Activated CD4-positive, alpha-beta T cell treated with anti-CD3 and anti-CD28 coated beads, Interleukin-2, amount 50 U/mL, for 16 hours (primary cell): ENCODE measurements at regions not wholly inside any gene's neighbourhood (a gene's known extent, or its start where the extent isn't known, plus 50 kb on each side); places are given as distances from the start of the nearest gene placed in this dataset.
"Not testable (repeated sequence)": the region's sequence is repeated elsewhere in the genome, so short reads cannot be mapped to it uniquely, and the experiment has no call there.

Source experiments
- DNase-seq: peaks from one replicate; pipeline ENCODE4 v3.0.0-alpha.2; 2020

DNA sequence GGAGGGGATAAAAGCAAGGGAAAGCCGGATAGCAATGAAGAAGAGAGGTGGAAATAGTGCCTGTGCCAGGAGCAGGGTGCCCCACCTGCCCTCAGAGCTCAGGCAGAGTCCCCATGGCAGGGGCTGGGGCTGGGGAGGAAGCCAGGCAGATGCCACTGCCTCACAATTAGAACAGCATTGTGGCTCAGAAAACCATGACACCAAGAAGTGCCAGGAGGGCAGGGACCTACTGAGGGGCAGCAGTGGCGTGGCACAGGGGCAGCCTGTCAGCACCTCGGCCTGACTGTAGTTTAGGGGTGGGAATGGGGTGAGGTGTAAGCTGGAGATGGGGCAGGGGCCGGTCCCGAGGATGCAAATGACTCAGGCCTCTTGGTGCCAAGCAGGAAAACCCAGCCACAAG lies 532.1 kb upstream of the B3GAT1 start:
- DNase-seq, result no peak

DNA sequence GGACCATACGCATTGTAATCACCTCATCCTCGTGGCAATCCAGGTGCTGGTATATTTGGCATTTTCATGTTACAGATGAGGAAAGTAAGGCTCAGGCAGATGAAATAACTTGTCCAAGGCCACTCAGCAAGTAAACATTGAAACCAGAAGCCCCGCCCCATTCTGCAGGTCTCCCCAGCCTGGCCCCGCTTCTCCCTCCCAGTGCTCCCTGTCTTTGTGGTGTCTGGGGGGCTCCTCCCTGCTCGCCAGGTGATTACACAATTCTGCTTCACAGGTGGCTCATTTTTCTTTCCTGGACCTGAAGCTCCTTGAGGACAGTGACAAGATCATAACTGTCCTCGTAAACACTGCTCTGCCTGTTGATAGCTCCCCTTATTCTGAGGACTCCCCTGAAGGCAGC lies 531.5 kb upstream of the B3GAT1 start:
- no peak for DNase-seq

DNA sequence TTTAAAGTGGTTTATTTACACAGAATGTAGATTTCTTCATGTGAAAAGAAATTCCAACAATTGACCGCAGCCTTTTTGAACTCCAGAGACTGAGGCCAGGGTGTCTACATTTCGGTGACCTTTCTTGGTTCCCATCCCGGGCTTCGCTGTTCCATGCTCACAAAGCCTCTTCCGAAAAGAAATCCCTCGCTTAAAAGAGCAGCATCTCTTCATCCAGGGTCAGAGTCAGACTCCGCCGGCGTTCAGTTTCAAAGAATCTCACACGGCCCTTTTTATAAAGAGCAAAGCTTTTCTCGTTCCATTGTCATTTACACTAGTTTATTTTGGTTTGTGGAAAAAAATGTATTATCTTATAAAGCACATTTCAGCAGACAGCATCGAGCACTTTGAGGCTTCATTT lies 530.6 kb upstream of the B3GAT1 start:
- DNase-seq, result no peak

DNA sequence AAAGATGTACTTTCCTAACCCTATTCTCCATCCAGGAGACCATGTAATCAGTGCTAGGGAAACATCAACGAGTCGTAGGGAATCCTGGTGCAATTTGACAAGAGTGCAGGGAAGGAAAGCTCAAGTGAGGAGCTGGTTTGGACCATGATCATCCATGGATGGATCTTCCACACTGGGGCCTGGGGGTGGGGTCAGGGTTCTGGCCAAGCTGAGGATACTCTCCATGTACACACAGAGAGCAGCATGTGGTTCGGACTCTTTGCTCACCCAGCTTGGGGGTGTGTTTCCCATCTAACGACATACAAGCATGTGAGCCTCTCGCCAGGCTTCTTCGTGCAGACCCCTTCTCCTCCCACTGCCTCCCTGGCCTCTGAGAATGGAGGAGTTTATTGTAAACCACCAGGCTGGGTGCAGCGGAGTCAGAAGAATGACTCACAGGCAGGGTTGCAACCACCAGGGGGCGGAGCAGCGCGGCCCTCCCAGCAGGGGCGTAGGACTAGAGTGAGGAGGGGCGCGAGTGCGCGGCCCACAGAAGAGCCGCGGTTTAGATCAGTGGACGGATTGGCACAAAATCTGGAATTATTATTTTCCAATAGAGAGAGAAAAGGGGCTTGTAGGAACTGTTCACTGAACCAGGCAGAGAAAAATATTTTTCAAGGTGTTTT lies 530.0 kb upstream of the B3GAT1 start:
- not testable (repeated sequence) for DNase-seq

DNA sequence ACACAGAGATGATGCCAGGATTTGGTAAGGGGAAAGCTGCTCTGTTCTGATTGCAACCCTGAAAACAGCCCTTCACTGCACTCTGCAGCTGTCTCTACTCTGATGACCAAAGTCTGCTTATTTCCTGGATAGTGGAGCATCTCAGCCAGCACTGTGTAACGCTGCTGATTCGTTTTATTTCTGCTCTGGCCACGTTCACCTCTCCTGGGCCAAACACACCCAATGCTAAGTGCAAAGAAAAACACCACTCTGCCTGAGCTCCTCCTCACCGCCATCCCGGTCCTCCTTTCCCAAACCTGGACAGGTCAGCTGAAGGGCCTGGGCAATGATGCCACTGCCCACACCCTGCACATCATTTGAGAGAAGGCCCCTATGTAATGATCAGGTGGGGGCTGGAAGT lies 529.3 kb upstream of the B3GAT1 start:
- DNase-seq, result no peak

DNA sequence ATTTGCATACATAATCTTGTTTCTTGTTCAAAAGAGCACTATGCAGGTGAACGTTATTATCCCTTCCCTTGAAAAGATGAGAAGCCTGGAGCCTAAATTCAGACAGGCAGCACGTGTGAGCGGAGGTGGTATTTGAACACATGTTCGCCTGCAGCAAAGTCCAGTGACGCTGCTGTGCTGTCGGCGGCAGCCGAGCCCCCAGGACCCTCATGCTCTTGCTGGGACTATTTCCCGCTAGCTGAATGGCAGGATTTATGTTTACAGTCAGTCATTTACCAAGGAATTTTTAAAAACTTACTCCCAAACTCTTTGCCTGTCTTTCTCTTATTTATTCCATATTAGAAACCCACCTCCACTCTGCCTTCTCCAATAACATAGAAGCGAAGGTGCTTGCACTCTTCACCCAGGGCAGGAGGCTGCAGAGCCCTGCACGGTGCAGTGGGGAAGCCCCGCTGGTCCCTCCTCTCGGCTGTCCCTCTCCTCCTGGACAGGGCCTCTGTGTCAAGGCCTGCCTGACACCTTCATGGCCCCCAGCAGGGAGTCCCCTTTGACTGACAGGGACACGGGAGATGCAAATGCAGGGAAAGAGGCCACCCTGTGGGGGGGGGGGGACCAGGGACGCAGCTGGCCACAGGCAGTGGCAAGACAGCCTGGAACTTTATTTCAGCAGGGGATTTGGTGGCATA lies 528.5 kb upstream of the B3GAT1 start:
- DNase-seq, result no peak

DNA sequence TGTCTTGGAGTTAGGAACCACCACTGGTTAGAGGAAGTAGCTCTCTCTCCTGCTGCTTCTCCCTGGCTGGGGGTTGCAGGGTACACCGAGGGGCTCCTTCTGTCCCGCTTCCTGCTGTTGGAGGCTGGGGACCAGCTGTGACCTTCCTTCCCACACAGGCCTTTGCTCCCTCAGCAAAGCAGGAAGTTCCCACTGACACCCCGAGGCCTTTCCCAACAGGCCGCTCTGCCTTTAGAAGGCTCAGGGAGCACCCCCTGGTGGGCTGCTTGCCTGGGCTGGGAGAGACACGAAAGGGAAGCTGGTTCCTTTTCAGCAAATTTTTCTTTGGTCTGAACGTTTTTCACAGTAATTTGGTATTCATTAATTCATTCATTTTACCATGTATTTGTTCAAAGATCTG lies 527.9 kb upstream of the B3GAT1 start:
- no peak for DNase-seq

DNA sequence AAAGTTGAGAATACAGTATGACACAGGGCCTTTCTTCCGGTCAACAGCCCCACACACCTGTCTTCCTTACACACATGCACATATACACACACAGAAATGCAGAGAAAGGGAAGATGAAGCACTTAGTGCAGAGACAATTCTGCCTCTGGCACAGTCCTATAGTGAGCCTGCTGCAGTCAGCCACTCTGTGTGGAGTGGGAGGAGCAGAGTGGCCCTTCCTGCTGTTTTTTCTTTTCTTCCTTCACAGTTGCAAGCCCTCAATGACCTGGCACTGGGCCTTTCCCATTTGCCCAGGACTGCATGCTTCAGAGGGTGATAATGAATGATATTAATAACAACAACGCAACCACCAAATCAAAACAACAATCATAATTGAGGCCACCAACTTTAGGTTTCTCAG lies 527.0 kb upstream of the B3GAT1 start:
- no peak for DNase-seq

DNA sequence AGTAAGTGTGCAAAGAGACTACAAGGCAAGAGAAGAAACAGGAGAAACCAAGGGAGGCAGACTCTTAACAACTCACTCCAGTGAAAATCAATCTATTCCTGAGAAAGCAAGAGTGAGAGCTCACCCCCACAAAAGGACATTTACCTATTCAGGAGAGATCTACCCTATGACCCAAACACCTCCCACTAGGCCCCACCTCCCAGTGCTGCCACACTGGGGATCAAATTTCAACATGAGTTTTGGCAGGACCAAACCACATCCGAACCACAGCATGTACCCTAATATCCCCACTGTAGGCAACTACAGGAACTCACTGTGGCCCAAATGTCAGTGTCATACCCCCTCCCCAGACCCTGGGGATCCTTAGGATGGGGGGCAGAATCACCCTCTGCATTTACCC lies 526.2 kb upstream of the B3GAT1 start:
- DNase-seq, result no peak

DNA sequence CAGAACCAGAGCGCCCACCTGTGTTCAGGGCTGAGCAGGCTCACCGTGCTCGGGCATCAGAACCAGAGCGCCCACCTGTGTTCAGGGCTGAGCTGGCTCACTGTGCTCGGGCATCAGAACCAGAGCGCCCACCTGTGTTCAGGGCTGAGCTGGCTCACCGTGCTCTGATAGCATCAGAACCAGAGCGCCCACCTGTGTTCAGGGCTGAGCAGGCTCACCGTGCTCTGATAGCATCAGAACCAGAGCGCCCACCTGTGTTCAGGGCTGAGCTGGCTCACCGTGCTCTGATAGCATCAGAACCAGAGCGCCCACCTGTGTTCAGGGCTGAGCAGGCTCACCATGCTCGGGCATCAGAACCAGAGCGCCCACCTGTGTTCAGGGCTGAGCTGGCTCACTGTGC lies 525.2 kb upstream of the B3GAT1 start:
- not testable (repeated sequence) for DNase-seq

DNA sequence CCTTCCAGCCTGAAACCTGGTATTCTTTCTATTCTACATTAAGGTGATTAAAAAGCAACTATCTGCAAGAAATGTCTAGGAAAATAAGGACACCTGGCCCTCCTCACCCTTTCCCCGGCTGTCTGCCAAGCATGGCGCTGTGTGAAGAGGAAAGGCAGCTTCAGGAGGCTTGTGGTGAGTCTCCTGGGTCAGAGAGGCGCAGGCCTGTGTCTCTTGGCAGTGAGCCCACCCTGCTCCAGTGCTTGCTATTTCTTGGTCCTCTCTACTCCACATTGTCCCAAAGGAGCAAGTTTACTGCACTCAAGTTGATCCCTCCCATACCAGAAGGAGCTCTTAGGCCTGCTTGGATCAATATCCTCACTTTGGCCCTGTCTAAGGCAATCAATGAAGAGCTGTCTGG lies 520.7 kb upstream of the B3GAT1 start:
- no peak for DNase-seq

DNA sequence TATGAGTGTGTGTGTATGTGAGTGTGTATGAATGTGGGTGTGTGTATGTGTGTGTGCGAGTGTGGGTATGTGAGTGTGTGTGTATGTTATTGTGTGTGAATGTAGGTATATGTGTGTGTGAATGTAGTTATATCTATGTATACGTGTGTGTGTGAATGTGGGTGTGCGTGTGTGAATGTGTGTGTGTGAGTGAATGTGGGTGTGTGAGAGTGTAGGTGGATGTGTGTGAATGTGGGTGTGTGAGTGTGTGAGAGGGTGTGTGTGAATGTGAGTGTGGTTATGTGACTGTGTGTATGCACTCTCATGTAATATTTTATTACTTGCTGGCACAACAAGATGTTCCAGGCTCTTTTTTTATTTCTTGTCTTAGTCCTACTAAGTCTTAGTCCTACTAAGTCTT lies 513.4 kb upstream of the B3GAT1 start:
- no peak for DNase-seq

DNA sequence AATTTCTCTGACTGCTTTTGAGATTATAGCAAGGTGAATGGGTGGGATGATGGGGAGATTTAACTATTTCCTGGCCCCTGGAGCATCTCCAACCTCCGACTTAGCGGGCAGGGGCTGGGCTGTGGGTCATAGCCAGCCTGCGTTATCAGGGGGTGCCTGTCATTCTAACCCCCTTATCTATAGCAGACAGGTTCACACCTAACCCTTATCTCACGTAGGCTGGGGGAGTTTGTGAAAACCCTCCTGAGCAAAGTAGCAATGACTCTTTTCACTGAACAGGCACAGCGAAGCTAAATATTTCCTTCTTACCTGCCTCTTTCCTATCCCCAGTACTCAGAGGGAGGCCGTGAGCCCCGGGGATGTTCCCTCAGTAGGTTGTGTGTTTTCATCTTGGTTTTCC lies 511.4 kb upstream of the B3GAT1 start:
- no peak for DNase-seq

DNA sequence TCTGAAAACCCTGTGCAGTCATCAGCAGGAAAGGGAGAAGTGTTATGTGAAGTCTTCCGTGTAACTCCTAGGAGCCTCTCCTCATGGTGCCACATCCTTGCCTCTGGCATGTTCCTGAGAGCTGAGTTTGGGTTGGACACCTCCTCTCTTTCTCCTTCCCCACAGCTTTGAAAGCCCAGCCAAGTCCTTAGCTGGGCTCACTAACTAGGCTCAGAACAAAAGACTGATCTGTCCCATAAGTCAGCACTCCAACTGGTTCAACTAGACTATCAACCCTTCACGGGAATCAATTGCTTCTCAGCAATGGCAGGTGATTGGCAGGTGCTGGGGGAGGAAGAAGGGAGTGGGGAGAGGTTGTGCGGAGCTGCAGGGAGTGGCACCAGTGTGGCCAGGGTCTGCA lies 509.9 kb upstream of the B3GAT1 start:
- no peak for DNase-seq

DNA sequence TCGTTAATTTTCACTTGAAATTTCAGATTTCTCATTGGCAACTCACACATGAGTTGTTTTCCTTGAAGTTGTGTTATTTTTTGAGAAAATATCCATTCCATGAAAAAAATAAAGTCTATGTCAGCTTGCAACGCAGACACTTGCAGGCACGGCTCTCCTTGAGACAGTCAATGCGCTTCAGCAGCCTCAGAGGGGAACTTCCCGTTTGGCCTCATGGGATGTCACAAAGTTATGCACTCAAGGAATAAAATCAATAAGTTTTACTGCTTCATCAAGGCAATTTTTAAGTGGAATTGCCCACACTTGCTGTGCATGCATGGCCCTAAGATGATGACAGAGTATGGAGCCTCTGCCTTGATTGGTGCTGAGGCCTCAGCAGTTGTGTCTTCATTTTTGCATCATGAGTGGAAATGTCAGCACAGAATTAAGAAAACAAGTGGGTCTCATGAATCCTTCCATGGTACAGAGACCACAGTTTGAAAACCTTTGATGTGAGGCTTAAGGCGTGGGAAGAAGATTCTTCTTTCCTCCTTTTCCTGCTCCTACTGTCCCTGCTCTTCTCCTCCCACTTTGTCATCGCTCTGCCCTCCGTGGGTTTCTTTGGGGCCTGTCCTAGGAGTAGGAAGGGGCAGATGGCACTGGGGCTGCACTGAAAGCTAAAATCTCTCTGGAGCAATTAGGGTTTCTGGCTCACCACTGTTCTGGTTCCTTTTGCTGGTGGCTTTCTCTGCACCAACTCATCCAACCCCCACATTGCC lies 509.0 kb upstream of the B3GAT1 start:
- DNase-seq, result no peak

DNA sequence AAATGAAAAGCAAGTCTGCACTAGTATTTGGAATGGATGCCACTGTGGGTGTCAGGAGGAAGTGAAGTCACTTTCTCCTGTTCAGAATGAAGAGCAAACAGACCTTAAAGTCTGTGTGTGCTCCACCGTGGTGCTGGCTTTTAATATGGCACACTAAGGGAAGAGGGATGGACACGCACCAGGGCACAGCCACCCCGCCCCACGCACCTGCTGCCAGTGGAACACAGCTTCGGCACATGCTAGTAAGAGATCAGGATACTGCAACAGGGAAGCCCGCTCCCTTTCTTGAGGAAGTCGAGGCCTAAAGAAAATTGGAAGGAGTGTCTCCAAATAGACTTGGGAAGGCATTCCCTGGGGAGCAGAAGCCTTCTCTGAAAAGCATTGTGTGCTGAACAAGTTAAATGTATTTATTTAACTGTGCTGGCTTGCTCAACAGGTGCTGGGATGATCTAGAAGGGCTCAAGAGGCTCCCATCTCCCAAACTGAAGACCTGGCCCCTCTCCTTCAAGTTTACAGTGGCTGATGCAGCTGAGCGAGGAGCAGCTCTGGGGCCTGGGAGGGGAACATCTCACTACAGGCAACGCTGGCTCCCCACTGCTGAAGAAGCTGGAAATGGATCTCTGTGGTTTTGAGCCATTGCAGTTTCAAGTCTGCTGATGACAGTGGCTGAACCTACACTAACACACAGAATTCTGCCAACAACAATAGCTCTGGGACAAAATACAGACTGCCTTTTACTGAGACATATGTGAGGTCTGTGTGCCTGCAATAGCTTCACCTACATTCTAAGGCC lies 504.6 kb upstream of the B3GAT1 start:
- no peak for DNase-seq

DNA sequence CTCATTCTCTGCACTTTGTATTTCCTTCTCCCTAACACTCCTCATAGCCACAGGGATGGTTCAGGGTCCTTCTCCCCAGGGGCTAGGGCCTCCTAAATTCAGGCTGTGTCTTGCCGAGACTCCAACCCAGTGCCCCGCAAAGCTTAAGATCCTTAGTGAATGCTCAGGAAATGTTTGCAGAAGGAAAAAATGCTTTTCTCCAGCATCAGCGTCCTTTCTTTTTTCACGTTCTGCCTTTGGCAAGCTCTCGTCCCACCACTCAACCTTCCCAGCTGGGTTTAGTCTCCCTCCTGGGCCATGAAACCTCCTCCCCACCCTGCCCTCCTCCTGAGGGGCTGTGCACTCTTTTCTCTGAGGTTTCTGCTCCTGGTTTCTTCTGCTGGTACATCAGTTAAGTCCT lies 503.8 kb upstream of the B3GAT1 start:
- DNase-seq, result no peak

DNA sequence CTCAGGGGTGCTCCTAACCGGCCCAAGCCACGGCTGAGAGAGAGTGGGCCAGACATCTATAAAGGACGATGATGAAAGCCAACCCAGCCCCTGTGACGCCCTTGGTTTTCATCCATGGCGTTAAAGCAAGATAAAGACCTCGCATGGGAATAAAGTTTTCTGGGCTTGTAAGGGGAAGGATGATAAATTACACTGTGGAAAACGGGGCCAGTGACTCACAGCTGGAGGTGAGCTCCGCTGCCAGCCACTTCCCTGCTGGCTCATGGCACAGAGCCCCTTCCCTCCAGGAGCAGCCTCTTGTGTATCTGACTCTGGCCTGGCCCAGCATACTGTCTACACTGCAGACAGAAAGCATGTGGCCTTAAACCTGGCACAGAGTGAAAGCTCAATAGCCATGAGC lies 503.2 kb upstream of the B3GAT1 start:
- no peak for DNase-seq

DNA sequence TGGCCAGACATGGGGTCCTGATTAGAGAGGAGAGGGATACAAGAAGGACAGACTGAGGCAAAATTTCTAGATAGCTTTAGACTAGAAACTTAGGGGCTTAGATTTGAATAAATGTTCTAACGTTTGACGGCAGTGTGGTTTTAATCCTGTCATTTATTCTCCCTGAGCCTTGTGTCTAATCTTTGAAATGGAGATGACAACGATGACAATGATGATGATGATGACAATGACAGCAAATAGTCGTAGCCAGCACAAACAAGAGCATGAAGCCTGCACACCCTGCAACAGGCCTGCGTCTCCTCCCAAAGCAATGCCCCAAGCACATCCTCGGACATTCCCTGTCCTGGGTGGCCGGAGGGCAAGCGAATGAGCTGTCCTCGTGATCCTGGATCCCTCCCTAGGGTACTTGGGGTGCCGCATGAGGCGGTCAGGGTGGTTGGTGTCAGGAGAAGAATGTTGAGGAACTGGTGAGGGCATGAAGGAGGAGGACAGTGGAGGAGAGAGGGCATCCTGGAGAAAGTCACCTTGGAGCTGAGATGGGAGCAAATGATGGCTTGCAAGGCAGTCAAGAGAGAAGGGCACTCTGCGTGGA lies 502.1 kb upstream of the B3GAT1 start:
- no peak for DNase-seq

DNA sequence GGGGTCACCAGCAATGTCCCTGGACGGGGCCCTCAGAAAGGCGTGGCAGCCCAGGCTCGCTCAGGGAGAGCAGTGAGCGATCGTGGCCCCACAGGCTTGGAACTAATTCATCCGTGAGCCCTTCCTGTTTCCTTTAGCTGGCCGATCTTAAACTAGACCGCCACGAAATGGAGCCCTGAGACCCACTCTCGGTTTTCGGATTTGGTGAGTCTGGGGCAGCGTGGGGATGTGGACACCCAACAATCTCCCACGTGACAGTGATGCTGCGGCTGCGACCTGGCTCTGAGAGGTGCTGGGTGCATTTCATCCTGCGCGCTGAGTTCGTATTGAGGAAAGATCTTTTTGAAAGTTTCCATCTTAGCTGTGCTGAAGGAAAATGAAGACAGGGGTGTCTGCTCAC lies 501.3 kb upstream of the B3GAT1 start:
- no peak for DNase-seq

DNA sequence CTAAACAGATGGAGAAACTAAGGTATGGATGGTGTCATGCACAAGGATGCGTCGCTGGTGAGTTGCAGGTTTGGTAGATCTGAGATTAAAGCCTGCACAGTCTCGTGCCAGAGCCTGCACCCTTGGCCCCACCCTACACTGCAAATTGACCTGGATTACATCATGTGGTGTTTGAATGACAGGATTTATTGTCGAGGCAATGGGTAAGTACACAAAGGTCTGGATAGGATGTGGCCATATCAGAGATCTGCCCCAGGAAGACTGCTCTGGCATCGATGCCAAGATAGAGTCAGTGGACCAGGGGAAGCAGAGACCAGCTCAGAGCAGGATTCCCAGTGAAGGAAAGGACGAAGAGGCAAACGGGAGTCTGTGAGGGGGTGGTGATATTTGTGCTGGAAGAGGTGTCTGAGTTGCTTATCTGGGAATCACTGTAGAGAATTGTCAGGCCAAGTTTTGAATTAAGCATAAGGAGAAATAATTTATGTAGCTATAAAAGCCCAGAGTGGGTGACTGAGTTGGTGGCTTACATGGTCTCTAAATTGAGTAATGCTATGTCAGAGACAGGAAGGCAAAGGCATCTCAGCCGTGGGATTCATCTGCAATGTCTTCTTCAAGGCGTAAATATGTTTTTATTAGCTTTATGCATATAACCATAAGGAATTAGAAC lies 499.6 kb upstream of the B3GAT1 start:
- DNase-seq, result no peak

DNA sequence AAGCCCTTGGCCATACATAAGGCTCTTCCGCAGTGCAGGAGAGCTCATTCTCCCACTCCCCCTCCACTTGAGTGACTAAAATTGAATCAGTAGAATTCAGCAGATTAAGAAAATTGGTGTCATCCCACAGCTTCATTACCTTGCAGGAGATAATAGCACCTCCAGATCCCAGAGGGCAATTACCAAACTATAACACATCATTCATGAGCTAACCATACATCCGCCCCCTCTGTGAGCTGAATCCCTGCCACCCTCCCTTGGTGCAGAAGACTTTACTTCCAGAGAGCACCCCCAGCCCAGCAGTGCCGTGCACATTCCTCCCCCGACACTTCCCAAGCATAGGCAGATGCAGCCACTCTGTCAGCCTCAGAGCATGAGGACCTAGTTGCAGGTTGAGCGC lies 496.5 kb upstream of the B3GAT1 start:
- no peak for DNase-seq

DNA sequence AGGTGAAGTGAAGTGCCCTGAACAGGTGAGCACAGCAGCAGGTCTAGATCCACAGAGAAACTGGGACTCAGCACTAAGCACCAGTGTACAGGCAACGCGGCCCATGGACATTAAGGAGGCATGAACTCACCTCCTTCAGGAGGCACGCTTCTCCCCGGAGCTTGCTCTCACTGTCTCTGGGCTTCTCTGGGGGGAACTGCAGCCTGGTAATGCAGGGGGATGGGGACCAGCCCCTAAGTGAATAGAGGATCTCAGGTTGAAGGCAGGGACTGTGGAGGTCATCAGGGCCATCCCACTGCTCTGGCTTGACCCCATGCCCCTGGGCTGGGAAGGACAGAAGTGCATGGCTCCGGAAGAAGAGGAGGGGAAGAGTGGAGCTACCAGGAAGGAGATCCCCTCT lies 495.6 kb upstream of the B3GAT1 start:
- DNase-seq, result no peak
